ENCODE measurements at regions not wholly inside any gene's neighbourhood (a gene's known extent, or its start where the extent isn't known, plus 50 kb on each side); places are given as distances from the start of the nearest gene placed in this dataset.

- TF ChIP-seq POLR2A (IDR thresholded peaks at IDR 0.05) (no peak), CTCF (IDR thresholded peaks at IDR 0.05 in 4 of 5, conservative IDR thresholded peaks at IDR 0.05 in 1 of 5) (no peak)
- DNase-seq: no peak
- in situ Hi-C loops (cut with MboI; ENCODE audit: low sequenced_read_pairs in 4 of 4) (no loop called here), intact Hi-C loops (cut with DNase I; ENCODE audit: low total_unique reads) (no loop called here)
- Histone ChIP-seq H3K4me1 (no peaks in the 10 kb centered on the region), H3K36me3 (no peaks in the 10 kb centered on the region), H3K27ac (no peak overlapping the region), H3K9me3 (no peaks in the 10 kb centered on the region), H3K27me3 (no peaks in the 10 kb centered on the region), H3K4me3 (no peak overlapping the region)
- no peak for ATAC-seq
These were observed 164.8 kb upstream of the CBLB start for GRCh38 chr3:106033654-106034053.

GRCh38 chr3:106034313-106034712 lies 165.5 kb upstream of the CBLB start:
- H3K27ac ChIP-seq: no peak overlapping the region
- no peak overlapping the region for H3K4me3 ChIP-seq
- H3K4me1 ChIP-seq: no peaks in the 10 kb centered on the region
- intact Hi-C loops (cut with DNase I; ENCODE audit: low total_unique reads): no loop called here
- no peak for ATAC-seq
- no peak for DNase-seq
- TF ChIP-seq CTCF (IDR thresholded peaks at IDR 0.05 in 4 of 5, conservative IDR thresholded peaks at IDR 0.05 in 1 of 5) (no peak), POLR2A (IDR thresholded peaks at IDR 0.05) (no peak)
- H3K36me3 ChIP-seq: no peaks in the 10 kb centered on the region
- in situ Hi-C loops (cut with MboI; ENCODE audit: low sequenced_read_pairs in 4 of 4): no loop called here
- H3K9me3 ChIP-seq: no peaks in the 10 kb centered on the region
- H3K27me3 ChIP-seq: no peaks in the 10 kb centered on the region

GRCh38 chr3:106035619-106036018 lies 166.8 kb upstream of the CBLB start:
- Histone ChIP-seq H3K9me3 (no peaks in the 10 kb centered on the region), H3K27ac (no peak overlapping the region), H3K27me3 (no peaks in the 10 kb centered on the region), H3K36me3 (no peaks in the 10 kb centered on the region), H3K4me3 (no peak overlapping the region), H3K4me1 (no peaks in the 10 kb centered on the region)
- DNase-seq (no peak), ATAC-seq (no peak)
- intact Hi-C loops (cut with DNase I; ENCODE audit: low total_unique reads): no loop called here
- TF ChIP-seq CTCF (IDR thresholded peaks at IDR 0.05 in 4 of 5, conservative IDR thresholded peaks at IDR 0.05 in 1 of 5) (no peak), POLR2A (IDR thresholded peaks at IDR 0.05) (no peak)
- in situ Hi-C loops (cut with MboI; ENCODE audit: low sequenced_read_pairs in 4 of 4): no loop called here

- intact Hi-C loops (cut with DNase I; ENCODE audit: low total_unique reads): no loop called here
- H3K4me3 ChIP-seq: no peak overlapping the region
- TF ChIP-seq POLR2A (IDR thresholded peaks at IDR 0.05): no peak
- no peak for TF ChIP-seq CTCF (IDR thresholded peaks at IDR 0.05 in 4 of 5, conservative IDR thresholded peaks at IDR 0.05 in 1 of 5)
- DNase-seq: no peak
- H3K4me1 ChIP-seq: no peaks in the 10 kb centered on the region
- no peaks in the 10 kb centered on the region for H3K9me3 ChIP-seq
- H3K36me3 ChIP-seq: no peaks in the 10 kb centered on the region
- no peaks in the 10 kb centered on the region for H3K27me3 ChIP-seq
- no peak for ATAC-seq
- in situ Hi-C loops (cut with MboI; ENCODE audit: low sequenced_read_pairs in 4 of 4): no loop called here
- no peak overlapping the region for H3K27ac ChIP-seq
These were observed 167.9 kb upstream of the CBLB start for GRCh38 chr3:106036696-106037095.

GRCh38 chr3:106047221-106047620 lies 178.4 kb upstream of the CBLB start:
- TF ChIP-seq POLR2A (IDR thresholded peaks at IDR 0.05): no peak
- no peak for TF ChIP-seq CTCF (IDR thresholded peaks at IDR 0.05 in 4 of 5, conservative IDR thresholded peaks at IDR 0.05 in 1 of 5)
- no peak for DNase-seq
- H3K4me3 ChIP-seq: no peak overlapping the region
- H3K27me3 ChIP-seq: no peaks in the 10 kb centered on the region
- no peaks in the 10 kb centered on the region for H3K9me3 ChIP-seq
- no peak overlapping the region for H3K27ac ChIP-seq
- H3K36me3 ChIP-seq: no peaks in the 10 kb centered on the region
- intact Hi-C loops (cut with DNase I; ENCODE audit: low total_unique reads) (no loop called here), in situ Hi-C loops (cut with MboI; ENCODE audit: low sequenced_read_pairs in 4 of 4) (no loop called here)
- no peak for ATAC-seq
- H3K4me1 ChIP-seq: no peaks in the 10 kb centered on the region
